ENCODE measurements at regions not wholly inside any gene's neighbourhood (a gene's known extent, or its start where the extent isn't known, plus 50 kb on each side); places are given as distances from the start of the nearest gene placed in this dataset.
"Not testable (repeated sequence)": the region's sequence is repeated elsewhere in the genome, so short reads cannot be mapped to it uniquely, and the experiment has no call there.

- not testable (repeated sequence) for DNase-seq (ENCODE audit: low spot score)
Measured at GRCh38 chr3:187475613-187476012, 107.4 kb downstream of the RTP4 start.

- no peak for DNase-seq (ENCODE audit: low spot score)
Measured at GRCh38 chr3:187473778-187474406, 105.7 kb downstream of the RTP4 start.

- not testable (repeated sequence) for DNase-seq (ENCODE audit: low spot score)
Measured at GRCh38 chr3:187466306-187466705, 98.1 kb downstream of the RTP4 start.

- no peak for DNase-seq (ENCODE audit: low spot score)
Measured at GRCh38 chr3:187465503-187465902, 97.3 kb downstream of the RTP4 start.

GRCh38 chr3:187464682-187465081, 96.5 kb downstream of the RTP4 start:
- no peak for DNase-seq (ENCODE audit: low spot score)

- DNase-seq (ENCODE audit: low spot score), result no peak
Measured at GRCh38 chr3:187458921-187459320, 90.7 kb downstream of the RTP4 start.

- no peak for DNase-seq (ENCODE audit: low spot score)
Measured at GRCh38 chr3:187458383-187458782, 90.2 kb downstream of the RTP4 start.

- no peak for DNase-seq (ENCODE audit: low spot score)
Measured at GRCh38 chr3:187456250-187456649, 88.1 kb downstream of the RTP4 start.

- no peak for DNase-seq (ENCODE audit: low spot score)
Measured at GRCh38 chr3:187454085-187454815, 86.1 kb downstream of the RTP4 start.

GRCh38 chr3:187450431-187451190, 82.4 kb downstream of the RTP4 start:
- no peak for DNase-seq (ENCODE audit: low spot score)

- DNase-seq (ENCODE audit: low spot score), result no peak
Measured at GRCh38 chr3:187448674-187449073, 80.5 kb downstream of the RTP4 start.

GRCh38 chr3:187447737-187448136, 79.6 kb downstream of the RTP4 start:
- no peak for DNase-seq (ENCODE audit: low spot score)

GRCh38 chr3:187445356-187445755, 77.2 kb downstream of the RTP4 start:
- DNase-seq (ENCODE audit: low spot score), result no peak

- DNase-seq (ENCODE audit: low spot score), result no peak
Measured at GRCh38 chr3:187434524-187434923, 66.3 kb downstream of the RTP4 start.

- DNase-seq (ENCODE audit: low spot score), result no peak
Measured at GRCh38 chr3:187430576-187430975, 62.4 kb downstream of the RTP4 start.

All from HuH-7 (cell line).